ENCODE measurements at regions not wholly inside any gene's neighbourhood (a gene's known extent, or its start where the extent isn't known, plus 50 kb on each side); places are given as distances from the start of the nearest gene placed in this dataset.

DNA sequence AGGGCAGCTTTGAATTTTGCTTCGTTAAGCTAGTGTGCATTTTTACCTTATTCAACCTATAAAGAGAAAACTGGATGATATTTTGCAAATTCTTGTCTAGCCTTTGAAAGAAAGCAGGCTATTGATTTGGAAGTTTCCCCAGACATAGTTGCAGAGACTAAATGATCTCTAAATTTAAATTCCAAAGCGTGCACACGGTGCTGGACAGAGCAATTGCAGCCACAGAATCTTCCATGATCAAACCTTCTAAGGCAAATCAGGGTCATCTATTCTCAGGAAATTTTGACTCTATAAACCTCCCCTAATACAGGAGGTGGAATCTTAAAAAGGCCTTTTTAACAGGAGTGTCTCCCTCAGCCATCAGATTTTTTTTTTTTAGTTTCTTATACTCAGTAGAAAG is 159.9 kb downstream of the MDFIC start:
- FAIRE-seq (no peak), DNase-seq (ENCODE audit: low read depth, low spot score) (no peak)
- Histone ChIP-seq H3K79me2 (ENCODE audit: control insufficient read depth, insufficient read depth, low read length) (no peaks in the 10 kb centered on the region), H3K27me3 (ENCODE audit: control insufficient read depth in 2 of 2, insufficient read depth in 2 of 2, low read length in 2 of 2) (no peaks in the 10 kb centered on the region), H3K9ac (replicated peaks; ENCODE audit: extremely low read depth, insufficient read depth, low read length) (no peak overlapping the region), H3K4me2 (ENCODE audit: insufficient read depth, low read length) (no peak overlapping the region), H3K4me1 (ENCODE audit: control insufficient read depth, extremely low read depth, insufficient read depth, low read length) (peaks cover 3% of the 10 kb centered on the region), H3K4me3 (replicated peaks in 1 of 3; ENCODE audit: insufficient read depth in 1 of 3, low read depth in 1 of 3, low read length in 3 of 3) (no peak overlapping the region), H3K27ac (ENCODE audit: insufficient read depth, low read depth, low read length) (no peak overlapping the region), H3K9me3 (replicated peaks; ENCODE audit: control insufficient read depth, insufficient read depth, low read length) (no peaks in the 10 kb centered on the region), H3K36me3 (ENCODE audit: control insufficient read depth in 2 of 2, extremely low read depth in 1 of 2, insufficient read depth in 2 of 2, low read length in 2 of 2) (no peaks in the 10 kb centered on the region), H3K9me1 (replicated peaks; ENCODE audit: control insufficient read depth, extremely low read depth, insufficient read depth, low read length) (no peaks in the 10 kb centered on the region), H2AFZ (ENCODE audit: low read depth, low read length) (no peak overlapping the region), H4K20me1 (replicated peaks; ENCODE audit: control insufficient read depth, extremely low read depth, insufficient read depth, low read length) (no peaks in the 10 kb centered on the region)
- intact Hi-C loops (cut with micrococcal nuclease) = no loop called here
- dilution Hi-C loops (cut with MboI; ENCODE audit: extremely low pct_ligation_motif_present, low sequenced_read_pairs) = no loop called here
- no TSS peak for BruUV-seq (replicated peaks)
- POLR2A ChIA-PET = no interaction called here
- TF ChIP-seq FOS (IDR thresholded peaks at IDR 0.05; ENCODE audit: borderline replicate concordance, insufficient read depth, low read length) (no peak), JUN (IDR thresholded peaks at IDR 0.05; ENCODE audit: borderline replicate concordance, insufficient read depth, insufficient read length, low read depth) (no peak), POLR2A (IDR thresholded peaks at IDR 0.05; ENCODE audit: low read depth, low read length) (no peak), GATA2 (IDR thresholded peaks at IDR 0.05; ENCODE audit: insufficient read depth, insufficient read length, low read depth, low read length) (no peak), EZH2 (IDR thresholded peaks at IDR 0.05; ENCODE audit: borderline replicate concordance, low read depth, low read length, severe bottlenecking) (no peak), MYC (IDR thresholded peaks at IDR 0.05; ENCODE audit: low read depth, low read length) (no peak), POLR2AphosphoS5 (IDR thresholded peaks at IDR 0.05; ENCODE audit: insufficient read depth, low read depth, low read length) (no peak)
- TF ChIP-seq, protein P1, sequence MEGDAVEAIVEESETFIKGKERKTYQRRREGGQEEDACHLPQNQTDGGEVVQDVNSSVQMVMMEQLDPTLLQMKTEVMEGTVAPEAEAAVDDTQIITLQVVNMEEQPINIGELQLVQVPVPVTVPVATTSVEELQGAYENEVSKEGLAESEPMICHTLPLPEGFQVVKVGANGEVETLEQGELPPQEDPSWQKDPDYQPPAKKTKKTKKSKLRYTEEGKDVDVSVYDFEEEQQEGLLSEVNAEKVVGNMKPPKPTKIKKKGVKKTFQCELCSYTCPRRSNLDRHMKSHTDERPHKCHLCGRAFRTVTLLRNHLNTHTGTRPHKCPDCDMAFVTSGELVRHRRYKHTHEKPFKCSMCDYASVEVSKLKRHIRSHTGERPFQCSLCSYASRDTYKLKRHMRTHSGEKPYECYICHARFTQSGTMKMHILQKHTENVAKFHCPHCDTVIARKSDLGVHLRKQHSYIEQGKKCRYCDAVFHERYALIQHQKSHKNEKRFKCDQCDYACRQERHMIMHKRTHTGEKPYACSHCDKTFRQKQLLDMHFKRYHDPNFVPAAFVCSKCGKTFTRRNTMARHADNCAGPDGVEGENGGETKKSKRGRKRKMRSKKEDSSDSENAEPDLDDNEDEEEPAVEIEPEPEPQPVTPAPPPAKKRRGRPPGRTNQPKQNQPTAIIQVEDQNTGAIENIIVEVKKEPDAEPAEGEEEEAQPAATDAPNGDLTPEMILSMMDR (IDR thresholded peaks at IDR 0.05; ENCODE audit: extremely low read depth in 1 of 2, insufficient read depth in 1 of 2, low read depth in 1 of 2, low read length in 2 of 2) = no peak
- TF ChIP-seq, protein P2, sequence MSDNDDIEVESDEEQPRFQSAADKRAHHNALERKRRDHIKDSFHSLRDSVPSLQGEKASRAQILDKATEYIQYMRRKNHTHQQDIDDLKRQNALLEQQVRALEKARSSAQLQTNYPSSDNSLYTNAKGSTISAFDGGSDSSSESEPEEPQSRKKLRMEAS (IDR thresholded peaks at IDR 0.05; ENCODE audit: insufficient read depth, insufficient read length) = no peak
- CTCF ChIA-PET = no interaction called here

Measured in endothelial cell of umbilical vein (primary cell).